ENCODE measurements at regions not wholly inside any gene's neighbourhood (a gene's known extent, or its start where the extent isn't known, plus 50 kb on each side); places are given as distances from the start of the nearest gene placed in this dataset.

DNA sequence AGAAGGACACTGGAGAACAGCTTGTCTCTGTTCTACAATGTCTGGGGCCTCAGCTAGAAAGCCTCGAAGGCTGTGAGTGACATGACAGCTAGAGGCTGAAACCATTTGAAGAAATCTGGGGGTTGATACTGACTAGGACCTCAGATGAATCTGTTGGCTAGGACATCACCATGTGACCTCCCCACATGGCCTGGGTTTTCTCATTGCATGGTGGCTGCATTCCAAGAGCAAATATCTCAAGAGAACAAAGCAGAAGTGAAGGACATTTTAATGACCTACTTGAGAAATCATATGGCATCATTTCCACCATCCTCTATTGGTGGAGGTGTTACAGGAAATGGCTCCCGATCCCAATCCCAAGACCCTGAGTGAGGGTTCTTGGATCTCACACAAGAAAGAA, 450.6 kb upstream of the AUTS2 start:
- TF ChIP-seq, protein P1, sequence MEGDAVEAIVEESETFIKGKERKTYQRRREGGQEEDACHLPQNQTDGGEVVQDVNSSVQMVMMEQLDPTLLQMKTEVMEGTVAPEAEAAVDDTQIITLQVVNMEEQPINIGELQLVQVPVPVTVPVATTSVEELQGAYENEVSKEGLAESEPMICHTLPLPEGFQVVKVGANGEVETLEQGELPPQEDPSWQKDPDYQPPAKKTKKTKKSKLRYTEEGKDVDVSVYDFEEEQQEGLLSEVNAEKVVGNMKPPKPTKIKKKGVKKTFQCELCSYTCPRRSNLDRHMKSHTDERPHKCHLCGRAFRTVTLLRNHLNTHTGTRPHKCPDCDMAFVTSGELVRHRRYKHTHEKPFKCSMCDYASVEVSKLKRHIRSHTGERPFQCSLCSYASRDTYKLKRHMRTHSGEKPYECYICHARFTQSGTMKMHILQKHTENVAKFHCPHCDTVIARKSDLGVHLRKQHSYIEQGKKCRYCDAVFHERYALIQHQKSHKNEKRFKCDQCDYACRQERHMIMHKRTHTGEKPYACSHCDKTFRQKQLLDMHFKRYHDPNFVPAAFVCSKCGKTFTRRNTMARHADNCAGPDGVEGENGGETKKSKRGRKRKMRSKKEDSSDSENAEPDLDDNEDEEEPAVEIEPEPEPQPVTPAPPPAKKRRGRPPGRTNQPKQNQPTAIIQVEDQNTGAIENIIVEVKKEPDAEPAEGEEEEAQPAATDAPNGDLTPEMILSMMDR (conservative IDR thresholded peaks at IDR 0.05; ENCODE audit: low read length): no peak
- TF ChIP-seq EZH2phosphoT487 (IDR thresholded peaks at IDR 0.05; ENCODE audit: borderline replicate concordance): no peak
